ENCODE measurements at regions not wholly inside any gene's neighbourhood (a gene's known extent, or its start where the extent isn't known, plus 50 kb on each side); places are given as distances from the start of the nearest gene placed in this dataset.

GRCh38 chr1:193681422-193681821, 495.0 kb upstream of the B3GALT2 start:
- TF ChIP-seq POLR2A (IDR thresholded peaks at IDR 0.05) (no peak), CTCF (IDR thresholded peaks at IDR 0.05) (no peak), EP300 (IDR thresholded peaks at IDR 0.05) (no peak)
